ENCODE measurements at regions not wholly inside any gene's neighbourhood (a gene's known extent, or its start where the extent isn't known, plus 50 kb on each side); places are given as distances from the start of the nearest gene placed in this dataset.

DNA sequence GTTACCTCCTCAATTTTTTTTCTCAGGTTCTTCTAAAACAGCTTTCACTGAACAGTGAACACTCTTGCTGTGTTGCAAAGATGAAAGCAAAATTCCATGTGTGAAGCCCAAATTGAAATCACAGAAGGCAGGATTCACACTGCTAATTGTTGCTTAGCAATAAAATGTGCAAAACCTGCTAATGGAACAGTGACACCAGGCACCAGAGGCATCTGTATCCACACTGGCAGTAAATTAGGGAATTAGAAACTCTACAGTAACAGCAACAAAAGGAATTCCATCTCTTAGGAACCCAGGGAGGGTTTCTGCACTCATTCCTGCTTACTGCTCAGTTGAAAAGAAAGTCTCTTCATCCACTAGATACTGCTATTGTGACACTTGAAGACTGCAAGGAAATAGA lies 202.3 kb downstream of the GXYLT1 start:
- intact Hi-C loops (cut with DNase I; ENCODE audit: low total_unique reads): no loop called here
- Histone ChIP-seq H3K27ac (no peak overlapping the region), H3K4me1 (no peaks in the 10 kb centered on the region), H3K9me3 (no peaks in the 10 kb centered on the region), H3K27me3 (no peaks in the 10 kb centered on the region), H3K4me3 (no peak overlapping the region), H3K36me3 (no peaks in the 10 kb centered on the region)
- no peak for DNase-seq
- TF ChIP-seq, protein P1, sequence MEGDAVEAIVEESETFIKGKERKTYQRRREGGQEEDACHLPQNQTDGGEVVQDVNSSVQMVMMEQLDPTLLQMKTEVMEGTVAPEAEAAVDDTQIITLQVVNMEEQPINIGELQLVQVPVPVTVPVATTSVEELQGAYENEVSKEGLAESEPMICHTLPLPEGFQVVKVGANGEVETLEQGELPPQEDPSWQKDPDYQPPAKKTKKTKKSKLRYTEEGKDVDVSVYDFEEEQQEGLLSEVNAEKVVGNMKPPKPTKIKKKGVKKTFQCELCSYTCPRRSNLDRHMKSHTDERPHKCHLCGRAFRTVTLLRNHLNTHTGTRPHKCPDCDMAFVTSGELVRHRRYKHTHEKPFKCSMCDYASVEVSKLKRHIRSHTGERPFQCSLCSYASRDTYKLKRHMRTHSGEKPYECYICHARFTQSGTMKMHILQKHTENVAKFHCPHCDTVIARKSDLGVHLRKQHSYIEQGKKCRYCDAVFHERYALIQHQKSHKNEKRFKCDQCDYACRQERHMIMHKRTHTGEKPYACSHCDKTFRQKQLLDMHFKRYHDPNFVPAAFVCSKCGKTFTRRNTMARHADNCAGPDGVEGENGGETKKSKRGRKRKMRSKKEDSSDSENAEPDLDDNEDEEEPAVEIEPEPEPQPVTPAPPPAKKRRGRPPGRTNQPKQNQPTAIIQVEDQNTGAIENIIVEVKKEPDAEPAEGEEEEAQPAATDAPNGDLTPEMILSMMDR (IDR thresholded peaks at IDR 0.05): no peak
- TF ChIP-seq POLR2A (IDR thresholded peaks at IDR 0.05): no peak

DNA sequence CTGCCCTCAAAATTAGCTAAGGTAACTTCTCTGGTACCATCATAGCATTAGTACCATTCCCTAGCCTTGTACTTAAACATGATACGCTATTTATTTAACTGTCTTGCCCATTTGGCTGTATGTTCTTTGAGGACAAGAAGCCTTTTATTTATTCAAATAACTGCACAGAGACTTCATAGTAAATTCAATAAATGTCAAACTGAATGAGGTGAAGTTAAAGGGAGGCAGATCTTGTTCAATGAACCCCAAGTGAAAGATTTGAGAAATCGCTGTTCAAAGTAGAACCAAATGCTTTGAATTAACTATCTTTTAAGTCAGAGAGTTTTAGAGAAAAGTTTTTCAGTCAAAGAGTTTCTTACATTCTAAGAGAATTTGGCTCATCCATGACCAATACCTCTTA lies 203.6 kb downstream of the GXYLT1 start:
- TF ChIP-seq, protein P1 (IDR thresholded peaks at IDR 0.05): no peak
- no peak for TF ChIP-seq POLR2A (IDR thresholded peaks at IDR 0.05)
- Histone ChIP-seq H3K4me1 (no peaks in the 10 kb centered on the region), H3K27me3 (no peaks in the 10 kb centered on the region), H3K4me3 (no peak overlapping the region), H3K27ac (no peak overlapping the region), H3K9me3 (no peaks in the 10 kb centered on the region), H3K36me3 (no peaks in the 10 kb centered on the region)
- intact Hi-C loops (cut with DNase I; ENCODE audit: low total_unique reads): no loop called here
- no peak for DNase-seq

DNA sequence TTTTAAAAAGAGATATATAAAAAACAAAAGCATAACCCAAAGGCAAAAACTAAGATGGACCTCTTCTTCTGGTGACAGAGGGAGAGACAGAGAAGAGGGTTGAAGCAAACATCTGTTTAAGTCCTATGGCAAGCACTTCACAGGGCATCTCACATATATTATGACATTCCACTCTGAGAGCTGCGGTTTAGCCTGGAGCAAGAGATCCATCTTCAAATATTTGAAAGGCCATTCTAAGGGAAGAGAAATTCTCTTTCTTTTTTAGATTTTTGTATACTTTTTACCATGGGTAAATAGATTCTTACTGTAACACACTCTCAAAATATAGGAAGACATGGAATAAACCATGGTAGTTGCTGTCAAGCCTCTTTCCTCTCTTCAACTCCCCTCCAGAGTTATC lies 204.1 kb downstream of the GXYLT1 start:
- Histone ChIP-seq H3K27me3 (no peaks in the 10 kb centered on the region), H3K9me3 (no peaks in the 10 kb centered on the region), H3K36me3 (no peaks in the 10 kb centered on the region), H3K4me3 (no peak overlapping the region), H3K27ac (no peak overlapping the region), H3K4me1 (no peaks in the 10 kb centered on the region)
- intact Hi-C loops (cut with DNase I; ENCODE audit: low total_unique reads): no loop called here
- TF ChIP-seq, protein P1 (IDR thresholded peaks at IDR 0.05): no peak
- TF ChIP-seq POLR2A (IDR thresholded peaks at IDR 0.05): no peak
- no peak for DNase-seq

DNA sequence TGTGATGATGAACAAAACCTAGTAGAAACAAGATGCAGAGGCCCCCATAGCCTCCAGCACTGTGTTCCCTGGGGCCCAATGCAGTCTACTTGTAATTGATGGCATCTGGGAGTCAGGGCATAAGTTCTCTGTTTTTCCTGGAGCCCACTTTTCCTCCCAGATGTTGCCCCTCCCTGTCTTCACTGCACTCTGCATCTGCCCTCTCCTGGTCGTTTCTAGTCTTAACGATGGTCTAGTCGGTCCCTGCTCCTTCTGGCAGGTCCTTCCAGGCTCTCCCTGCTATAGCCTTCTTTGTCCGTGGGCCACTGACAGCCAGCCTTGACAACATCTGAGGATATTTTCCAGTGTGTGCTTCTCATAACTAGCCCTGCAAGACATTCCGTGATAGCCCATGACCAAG lies 208.3 kb downstream of the GXYLT1 start:
- no peaks in the 10 kb centered on the region for H3K36me3 ChIP-seq
- TF ChIP-seq, protein P1 (IDR thresholded peaks at IDR 0.05): no peak
- no peak for TF ChIP-seq POLR2A (IDR thresholded peaks at IDR 0.05)
- H3K27ac ChIP-seq: no peak overlapping the region
- no peak overlapping the region for H3K4me3 ChIP-seq
- no peak for DNase-seq
- H3K4me1 ChIP-seq: no peaks in the 10 kb centered on the region
- intact Hi-C loops (cut with DNase I; ENCODE audit: low total_unique reads): no loop called here
- H3K27me3 ChIP-seq: no peaks in the 10 kb centered on the region
- no peaks in the 10 kb centered on the region for H3K9me3 ChIP-seq

DNA sequence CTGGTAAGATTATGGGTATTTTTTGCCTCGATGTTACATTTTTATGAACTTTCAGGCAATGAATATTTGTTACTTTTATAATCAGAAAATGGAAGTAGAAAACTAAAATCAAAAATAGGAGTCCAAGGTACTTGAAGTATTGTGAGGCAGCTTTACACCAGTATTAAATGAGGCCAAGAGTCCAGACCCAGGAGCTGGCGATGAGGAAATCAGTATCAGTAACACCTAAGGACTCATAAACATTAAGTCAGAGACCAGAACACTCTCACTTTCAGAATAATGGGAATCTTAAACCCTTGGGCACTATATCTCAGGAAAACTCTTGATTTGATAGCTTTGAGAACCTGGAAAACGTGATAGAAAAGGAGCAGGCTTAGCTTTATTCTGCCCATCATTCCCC lies 208.8 kb downstream of the GXYLT1 start:
- H3K9me3 ChIP-seq: no peaks in the 10 kb centered on the region
- no peak overlapping the region for H3K4me3 ChIP-seq
- TF ChIP-seq, protein P1 (IDR thresholded peaks at IDR 0.05): no peak
- no peak for TF ChIP-seq POLR2A (IDR thresholded peaks at IDR 0.05)
- H3K36me3 ChIP-seq: no peaks in the 10 kb centered on the region
- H3K27ac ChIP-seq: no peak overlapping the region
- H3K4me1 ChIP-seq: no peaks in the 10 kb centered on the region
- intact Hi-C loops (cut with DNase I; ENCODE audit: low total_unique reads): no loop called here
- DNase-seq: no peak
- no peaks in the 10 kb centered on the region for H3K27me3 ChIP-seq

Data from uterus (tissue), 3 donors.